Activated CD4-positive, alpha-beta T cell treated with anti-CD3 and anti-CD28 coated beads, Interleukin-2, amount 10 ng/mL, durations not matched to agents 24 days and 14 days (primary cell): ENCODE measurements at regions not wholly inside any gene's neighbourhood (a gene's known extent, or its start where the extent isn't known, plus 50 kb on each side); places are given as distances from the start of the nearest gene placed in this dataset.
"Not testable (repeated sequence)": the region's sequence is repeated elsewhere in the genome, so short reads cannot be mapped to it uniquely, and the experiment has no call there.

Source experiments
- DNase-seq: peaks from one replicate; pipeline ENCODE4 v3.0.0; 2022
- H3K27ac Mint-ChIP-seq: one replicate; pipeline ENCODE4 v1.8.0; 2022; ENCODE audit warnings: mild to moderate bottlenecking, mixed read lengths
- H3K27me3 Mint-ChIP-seq: one replicate; pipeline ENCODE4 v1.8.0; 2022; ENCODE audit warnings: mixed read lengths
- H3K36me3 Mint-ChIP-seq: one replicate; pipeline ENCODE4 v1.8.0; 2022; ENCODE audit warnings: low read depth, mild to moderate bottlenecking, mixed read lengths
- H3K4me1 Mint-ChIP-seq: one replicate; pipeline ENCODE4 v1.8.0; 2021; ENCODE audit warnings: mixed read lengths
- H3K4me3 Mint-ChIP-seq: one replicate; pipeline ENCODE4 v1.8.0; 2022; ENCODE audit warnings: mild to moderate bottlenecking, moderate library complexity, mixed read lengths
- H3K9me3 Mint-ChIP-seq: one replicate; pipeline ENCODE4 v1.8.0; 2021; ENCODE audit warnings: mixed read lengths
- intact Hi-C: fragments of 100-400 bp; cut with micrococcal nuclease; formaldehyde crosslinking; loops from one replicate; pipeline ENCODE4 v1.15.1; 2023

DNA sequence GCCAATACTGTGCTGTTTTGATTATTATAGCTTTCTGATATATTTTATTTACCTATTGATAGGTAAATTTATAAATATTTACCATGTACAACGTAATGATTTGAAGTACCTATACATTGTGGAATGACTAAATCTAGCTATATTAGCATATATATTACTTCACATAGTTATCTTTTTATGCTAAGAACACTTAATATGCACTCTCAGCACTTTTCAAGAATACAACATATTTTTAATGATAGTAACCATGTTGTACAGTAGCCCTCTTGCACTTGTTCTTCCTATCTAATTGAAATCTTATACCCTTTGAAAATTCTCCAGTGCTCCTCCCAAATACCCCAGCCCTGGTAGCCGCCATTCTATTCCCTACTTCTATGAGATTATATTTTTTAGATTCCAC, 604.0 kb upstream of the KIF2B start:
- no peak overlapping the region for H3K27ac Mint-ChIP-seq
- no peaks in the 10 kb centered on the region for H3K36me3 Mint-ChIP-seq
- H3K4me1 Mint-ChIP-seq: no peaks in the 10 kb centered on the region
- H3K9me3 Mint-ChIP-seq: peaks cover 16% of the 10 kb centered on the region
- H3K27me3 Mint-ChIP-seq: no peaks in the 10 kb centered on the region
- intact Hi-C loops: no loop called here
- no peak for DNase-seq
- no peak overlapping the region for H3K4me3 Mint-ChIP-seq

DNA sequence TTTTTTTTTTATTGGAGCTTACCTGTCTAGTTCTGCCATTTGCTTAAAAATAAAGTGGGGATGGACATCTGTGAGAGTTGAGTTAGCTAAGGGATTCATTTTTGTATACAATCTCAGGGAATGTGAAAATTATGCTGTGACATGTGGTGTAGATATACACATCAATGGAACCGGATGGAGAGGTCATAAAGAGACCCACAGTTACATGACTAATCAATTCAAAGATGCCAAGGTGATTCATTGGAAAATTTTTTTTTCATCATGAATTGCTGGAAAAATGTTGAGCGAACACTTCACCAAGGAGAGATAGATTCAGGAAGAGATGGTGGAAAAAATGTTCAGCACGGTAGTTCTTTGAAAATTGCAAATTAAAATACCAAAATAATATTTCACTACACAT, 605.4 kb upstream of the KIF2B start:
- Mint-ChIP-seq H3K4me1 (no peaks in the 10 kb centered on the region), H3K9me3 (peaks cover 12% of the 10 kb centered on the region), H3K36me3 (no peaks in the 10 kb centered on the region), H3K27ac (no peak overlapping the region), H3K27me3 (no peaks in the 10 kb centered on the region), H3K4me3 (no peak overlapping the region)
- intact Hi-C loops: no loop called here
- DNase-seq: no peak

DNA sequence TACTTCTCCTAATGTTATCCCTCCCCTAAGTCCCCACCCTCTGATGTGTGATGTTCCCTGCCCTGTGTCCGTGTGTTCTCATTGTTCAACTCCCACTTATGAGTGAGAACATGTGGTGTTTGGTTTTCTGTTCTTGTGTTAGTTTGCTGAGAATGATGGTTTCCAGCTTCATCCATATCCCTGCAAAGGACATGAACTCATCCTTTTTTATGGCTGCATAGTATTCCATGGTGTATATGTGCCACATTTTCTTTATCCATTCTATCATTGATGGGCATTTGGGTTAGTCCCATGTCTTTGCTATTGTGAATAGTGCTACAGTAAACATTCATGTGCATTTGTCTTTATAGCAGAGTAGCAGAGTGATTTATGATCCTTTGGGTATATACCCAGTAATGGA, 613.8 kb upstream of the KIF2B start:
- H3K27ac Mint-ChIP-seq, intact Hi-C loops, DNase-seq, H3K27me3 Mint-ChIP-seq, H3K9me3 Mint-ChIP-seq, H3K4me1 Mint-ChIP-seq, H3K4me3 Mint-ChIP-seq, H3K36me3 Mint-ChIP-seq: not testable (repeated sequence)

DNA sequence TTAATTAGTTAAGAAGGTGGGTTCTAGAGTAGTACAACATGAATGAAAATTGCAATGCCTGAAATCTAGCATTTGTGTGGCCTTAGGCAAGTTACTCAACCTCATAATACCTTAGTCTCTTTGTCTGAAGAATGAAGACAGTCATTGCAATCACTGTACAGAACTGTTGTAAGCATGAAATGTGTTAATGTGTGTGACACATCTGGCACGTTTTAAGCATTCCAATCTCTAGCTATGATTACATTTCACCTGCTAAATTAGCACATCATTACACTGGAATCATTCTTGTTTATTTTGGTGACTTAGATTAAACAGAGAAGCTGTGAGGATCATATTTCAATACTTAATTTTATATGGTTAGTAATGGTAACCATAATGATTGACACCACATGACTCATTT, 629.7 kb upstream of the KIF2B start:
- Mint-ChIP-seq H3K27ac (no peak overlapping the region), H3K9me3 (peaks cover 4% of the 10 kb centered on the region)

DNA sequence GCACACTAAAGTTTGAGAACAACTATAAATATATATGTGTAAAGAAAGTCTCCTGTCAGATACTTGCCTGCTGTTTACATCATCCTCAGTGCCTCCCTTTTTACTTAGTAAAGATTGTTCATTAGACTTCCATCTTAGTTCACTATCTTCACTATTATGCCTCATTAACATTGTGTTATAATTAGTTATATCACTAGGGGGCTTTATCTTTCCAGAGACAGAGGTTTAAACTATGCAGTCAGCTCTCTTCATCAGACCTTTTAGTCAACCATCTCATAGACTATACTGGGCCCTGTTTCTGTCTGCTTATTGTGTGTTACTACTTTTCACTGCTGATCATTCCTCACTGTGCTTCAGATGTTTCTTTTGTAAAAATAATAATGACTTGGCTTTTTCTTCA, 630.8 kb upstream of the KIF2B start:
- Mint-ChIP-seq H3K36me3 (no peaks in the 10 kb centered on the region), H3K9me3 (no peaks in the 10 kb centered on the region), H3K4me1 (no peaks in the 10 kb centered on the region), H3K4me3 (no peak overlapping the region), H3K27ac (no peak overlapping the region), H3K27me3 (no peaks in the 10 kb centered on the region)
- intact Hi-C loops: no loop called here
- no peak for DNase-seq

More for the DNA sequence above, 629.7 kb upstream of the KIF2B start:
- Mint-ChIP-seq H3K4me3 (no peak overlapping the region), H3K36me3 (no peaks in the 10 kb centered on the region), H3K27me3 (no peaks in the 10 kb centered on the region), H3K4me1 (no peaks in the 10 kb centered on the region)
- intact Hi-C loops: no loop called here
- DNase-seq: no peak

DNA sequence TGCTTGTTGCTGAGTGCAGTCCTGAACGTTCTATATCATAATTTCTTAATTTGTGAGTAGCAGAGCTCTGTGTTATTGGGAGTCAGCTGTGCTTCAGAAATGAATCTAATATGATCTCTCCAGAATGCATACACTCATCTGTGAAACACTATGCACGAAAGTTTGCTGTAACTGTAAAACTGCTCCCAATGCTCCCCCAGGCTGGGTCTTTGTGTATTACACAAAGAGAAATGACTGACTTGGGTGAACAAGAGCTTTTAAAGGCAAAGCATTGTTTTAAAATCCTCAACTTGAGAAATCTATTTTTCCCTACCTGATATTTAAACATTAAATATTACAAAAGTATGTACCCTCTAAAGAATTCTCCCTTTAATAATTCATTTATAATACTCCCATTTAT, 636.7 kb upstream of the KIF2B start:
- H3K27me3 Mint-ChIP-seq: no peaks in the 10 kb centered on the region
- H3K27ac Mint-ChIP-seq: no peak overlapping the region
- no peaks in the 10 kb centered on the region for H3K36me3 Mint-ChIP-seq
- intact Hi-C loops: no loop called here
- H3K9me3 Mint-ChIP-seq: no peaks in the 10 kb centered on the region
- H3K4me1 Mint-ChIP-seq: no peaks in the 10 kb centered on the region
- DNase-seq: no peak
- no peak overlapping the region for H3K4me3 Mint-ChIP-seq

DNA sequence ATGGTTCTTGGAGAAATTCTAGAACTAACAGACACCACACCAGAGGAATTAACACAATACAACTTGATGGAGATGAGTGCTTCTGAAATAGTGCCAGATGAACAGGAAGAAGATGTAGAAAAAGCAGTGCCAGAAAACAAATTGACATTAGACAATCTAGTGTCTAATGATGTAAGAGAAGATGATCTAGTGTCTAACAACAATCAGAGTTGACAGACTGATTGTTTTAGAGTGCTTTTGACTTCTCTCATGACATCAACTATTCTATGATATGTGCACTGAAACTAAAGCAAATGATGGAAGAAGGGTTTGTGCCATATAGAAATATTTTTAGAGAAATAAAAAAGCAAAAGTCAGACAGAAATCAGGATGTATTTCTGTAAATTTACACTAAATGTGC, 646.1 kb upstream of the KIF2B start:
- H3K9me3 Mint-ChIP-seq: no peaks in the 10 kb centered on the region
- H3K4me3 Mint-ChIP-seq: no peak overlapping the region
- no peaks in the 10 kb centered on the region for H3K4me1 Mint-ChIP-seq
- no peak for DNase-seq
- no peaks in the 10 kb centered on the region for H3K27me3 Mint-ChIP-seq
- H3K36me3 Mint-ChIP-seq: no peaks in the 10 kb centered on the region
- intact Hi-C loops: no loop called here
- H3K27ac Mint-ChIP-seq: no peak overlapping the region

DNA sequence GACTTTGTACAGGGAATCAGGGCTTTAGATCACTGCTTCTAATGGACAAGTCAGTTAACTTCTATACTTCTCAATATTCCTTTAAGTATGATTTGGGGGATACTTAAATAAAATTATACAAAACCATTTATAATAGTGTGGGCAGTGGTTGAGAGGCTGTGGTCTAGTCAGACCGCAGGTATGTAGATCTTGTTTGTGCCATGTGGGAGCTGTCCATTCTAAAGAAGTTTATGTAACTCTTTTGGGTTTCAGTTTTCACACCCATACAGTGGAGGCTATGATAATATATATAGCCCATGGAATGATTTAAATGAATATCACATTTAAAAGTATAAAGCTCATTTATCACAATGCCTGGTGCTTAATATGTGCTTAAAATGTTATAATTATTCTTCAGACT, 654.3 kb upstream of the KIF2B start:
- no peaks in the 10 kb centered on the region for H3K4me1 Mint-ChIP-seq
- H3K27me3 Mint-ChIP-seq: no peaks in the 10 kb centered on the region
- no peaks in the 10 kb centered on the region for H3K9me3 Mint-ChIP-seq

DNA sequence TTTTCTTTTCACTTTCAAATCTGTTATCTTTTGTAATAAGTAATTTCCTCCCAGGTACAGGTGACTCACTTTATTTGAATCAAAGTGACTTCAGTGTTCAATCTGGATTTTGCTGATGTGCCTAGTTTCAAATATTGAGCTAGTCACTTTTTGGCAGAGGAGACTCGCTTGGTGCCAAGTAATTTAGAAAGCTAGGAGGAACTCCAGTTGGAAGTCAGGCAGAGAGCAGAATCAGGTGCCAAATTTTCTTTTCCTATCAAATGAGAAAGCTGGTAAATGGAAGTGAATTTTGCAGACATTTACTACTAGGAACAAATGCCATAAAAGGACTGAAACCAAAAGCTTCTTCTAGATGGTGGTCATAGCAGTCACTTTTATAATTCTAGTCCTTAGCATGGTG, 656.0 kb upstream of the KIF2B start:
- Mint-ChIP-seq H3K27ac (no peak overlapping the region), H3K4me3 (no peak overlapping the region), H3K4me1 (no peaks in the 10 kb centered on the region), H3K9me3 (no peaks in the 10 kb centered on the region), H3K36me3 (no peaks in the 10 kb centered on the region), H3K27me3 (no peaks in the 10 kb centered on the region)
- intact Hi-C loops: no loop called here
- DNase-seq: no peak

More for the DNA sequence above, 654.3 kb upstream of the KIF2B start:
- intact Hi-C loops: no loop called here
- H3K36me3 Mint-ChIP-seq: no peaks in the 10 kb centered on the region
- no peak overlapping the region for H3K27ac Mint-ChIP-seq
- DNase-seq: no peak
- no peak overlapping the region for H3K4me3 Mint-ChIP-seq

DNA sequence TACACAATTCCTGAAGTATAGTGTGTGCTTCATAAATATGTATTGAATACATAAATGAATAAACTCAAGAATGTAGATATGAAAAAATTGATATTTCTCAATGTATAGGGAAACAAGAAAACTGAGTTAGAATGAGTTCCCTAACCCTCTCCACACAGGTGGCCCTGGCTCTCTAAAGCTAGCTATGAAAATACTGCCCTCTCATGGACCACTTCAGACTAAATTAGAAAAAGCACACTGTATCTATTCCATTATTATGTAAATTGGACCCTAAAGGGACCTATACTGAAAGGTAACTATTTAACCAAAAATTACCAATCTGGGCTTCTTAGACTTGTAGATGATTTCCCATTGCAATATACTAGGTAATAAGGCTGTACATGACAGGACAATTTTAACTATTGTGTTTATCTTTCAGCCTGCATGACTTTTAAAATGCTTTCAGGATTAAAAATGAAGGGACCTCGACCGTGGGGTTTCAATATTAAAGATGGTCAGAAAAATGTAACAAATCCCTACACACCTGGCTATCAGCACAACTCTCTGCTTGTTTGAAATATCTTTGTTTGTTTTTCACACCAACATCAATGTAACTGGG, 672.5 kb upstream of the KIF2B start:
- no peaks in the 10 kb centered on the region for H3K36me3 Mint-ChIP-seq
- H3K27ac Mint-ChIP-seq: no peak overlapping the region
- no peak for DNase-seq
- H3K27me3 Mint-ChIP-seq: no peaks in the 10 kb centered on the region
- H3K4me3 Mint-ChIP-seq: no peak overlapping the region
- intact Hi-C loops: no loop called here
- no peaks in the 10 kb centered on the region for H3K4me1 Mint-ChIP-seq
- no peaks in the 10 kb centered on the region for H3K9me3 Mint-ChIP-seq

DNA sequence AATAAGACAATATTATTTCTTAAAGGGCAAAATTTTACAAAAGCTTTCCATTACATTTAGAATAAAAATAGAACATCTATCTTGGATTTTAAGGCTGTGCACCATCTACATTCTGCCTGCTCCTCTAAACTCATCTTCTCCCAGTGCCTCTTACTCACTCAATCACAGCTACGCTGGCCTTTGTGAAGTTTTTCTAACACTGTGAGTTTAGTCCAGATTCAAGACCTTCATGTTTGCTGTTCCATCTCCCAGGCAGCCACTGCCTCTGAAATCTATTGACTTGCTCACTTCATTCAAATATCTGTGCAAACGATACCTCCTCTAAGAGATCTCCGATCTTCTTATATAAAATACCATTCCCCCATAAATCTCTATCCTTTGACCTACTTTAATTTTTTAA, 673.4 kb upstream of the KIF2B start:
- Mint-ChIP-seq H3K27ac (no peak overlapping the region), H3K4me3 (no peak overlapping the region), H3K9me3 (no peaks in the 10 kb centered on the region), H3K27me3 (no peaks in the 10 kb centered on the region), H3K4me1 (no peaks in the 10 kb centered on the region), H3K36me3 (no peaks in the 10 kb centered on the region)
- intact Hi-C loops: no loop called here
- no peak for DNase-seq

DNA sequence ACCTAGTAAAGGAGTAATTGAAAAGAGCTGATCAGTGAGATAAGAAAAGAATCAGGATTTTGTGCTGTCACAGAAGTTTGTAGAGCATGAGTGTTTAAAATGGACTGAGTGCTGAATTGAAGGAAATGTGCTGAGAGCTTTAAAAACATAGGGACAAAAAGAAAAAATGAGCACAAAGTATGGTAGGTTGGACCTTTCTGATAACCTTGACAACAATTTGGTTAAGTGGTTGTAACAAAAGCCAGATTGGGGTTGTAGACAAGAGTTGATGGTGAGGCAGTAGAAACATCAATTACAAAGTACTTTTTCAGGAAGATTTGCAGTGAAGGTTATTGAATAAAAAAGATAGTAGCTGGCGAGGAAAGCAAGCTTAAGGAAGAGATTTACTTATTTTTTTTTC, 674.7 kb upstream of the KIF2B start:
- H3K4me3 Mint-ChIP-seq: no peak overlapping the region
- no peaks in the 10 kb centered on the region for H3K36me3 Mint-ChIP-seq
- intact Hi-C loops: no loop called here
- no peak overlapping the region for H3K27ac Mint-ChIP-seq
- H3K9me3 Mint-ChIP-seq: no peaks in the 10 kb centered on the region
- H3K27me3 Mint-ChIP-seq: no peaks in the 10 kb centered on the region
- DNase-seq: no peak
- no peaks in the 10 kb centered on the region for H3K4me1 Mint-ChIP-seq

DNA sequence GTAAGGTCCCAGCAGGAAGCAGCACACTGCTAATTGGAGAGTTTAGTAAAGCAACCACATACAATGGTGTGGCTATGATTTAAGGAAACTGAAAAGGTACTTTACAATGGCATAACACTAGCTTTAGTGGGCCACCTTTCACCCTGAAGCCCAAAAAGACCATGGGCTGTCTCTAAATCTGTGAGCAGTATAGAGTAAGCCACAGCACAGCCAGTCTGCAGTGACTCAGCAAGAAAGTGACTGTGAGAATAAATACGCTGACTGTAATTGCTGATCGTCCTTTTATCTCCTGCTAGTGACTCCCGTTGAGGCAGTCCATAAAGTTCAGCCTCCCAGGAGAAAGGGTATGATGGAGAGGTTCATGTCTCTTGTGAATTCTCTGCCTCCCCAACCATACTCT, 679.8 kb upstream of the KIF2B start:
- no peaks in the 10 kb centered on the region for H3K36me3 Mint-ChIP-seq
- intact Hi-C loops: no loop called here
- no peak for DNase-seq
- no peaks in the 10 kb centered on the region for H3K9me3 Mint-ChIP-seq
- H3K4me3 Mint-ChIP-seq: no peak overlapping the region
- no peak overlapping the region for H3K27ac Mint-ChIP-seq
- no peaks in the 10 kb centered on the region for H3K4me1 Mint-ChIP-seq
- H3K27me3 Mint-ChIP-seq: no peaks in the 10 kb centered on the region

DNA sequence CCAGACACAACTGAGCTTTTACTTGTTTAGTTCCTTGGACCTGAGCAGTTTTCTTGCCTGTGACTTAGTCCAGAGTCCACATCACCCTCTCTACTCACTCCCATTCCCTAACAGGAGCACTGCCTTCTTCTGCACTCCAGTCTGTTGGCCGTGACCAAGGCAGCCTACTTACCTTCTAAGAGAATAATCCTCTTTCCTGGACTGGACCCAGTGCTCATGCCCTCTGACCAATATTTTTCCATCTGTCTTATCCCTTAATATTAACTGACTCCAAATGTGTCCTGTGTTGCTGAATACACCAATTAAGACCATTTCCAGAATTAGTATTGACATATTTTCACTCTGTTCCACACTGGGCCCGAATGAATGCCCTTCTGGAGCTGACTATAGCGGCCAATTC, 681.0 kb upstream of the KIF2B start:
- no peak overlapping the region for H3K27ac Mint-ChIP-seq
- no peaks in the 10 kb centered on the region for H3K4me1 Mint-ChIP-seq
- intact Hi-C loops: no loop called here
- no peaks in the 10 kb centered on the region for H3K9me3 Mint-ChIP-seq
- DNase-seq: no peak
- H3K4me3 Mint-ChIP-seq: no peak overlapping the region
- H3K36me3 Mint-ChIP-seq: no peaks in the 10 kb centered on the region
- no peaks in the 10 kb centered on the region for H3K27me3 Mint-ChIP-seq

DNA sequence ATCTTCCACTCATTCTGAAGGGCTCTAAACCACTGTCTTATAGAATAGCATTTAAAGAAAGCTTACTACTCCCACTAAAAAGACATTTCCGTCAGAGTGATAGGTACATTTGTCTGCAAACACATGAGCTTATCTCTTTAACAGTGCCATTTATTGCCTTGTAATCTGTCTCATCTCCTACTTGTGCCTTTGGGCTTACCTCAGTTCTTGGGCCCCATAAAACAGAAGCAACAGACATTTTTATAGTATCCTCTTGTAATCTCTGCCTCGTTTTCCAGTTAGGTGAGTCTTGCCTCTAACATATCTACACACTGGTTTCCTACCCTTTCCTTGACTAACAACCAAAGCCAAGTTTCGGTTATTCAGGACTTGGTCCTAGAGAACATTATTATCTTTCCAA, 681.4 kb upstream of the KIF2B start:
- intact Hi-C loops: no loop called here
- H3K36me3 Mint-ChIP-seq: no peaks in the 10 kb centered on the region
- no peaks in the 10 kb centered on the region for H3K9me3 Mint-ChIP-seq
- H3K4me3 Mint-ChIP-seq: no peak overlapping the region
- H3K27ac Mint-ChIP-seq: no peak overlapping the region
- no peak for DNase-seq
- no peaks in the 10 kb centered on the region for H3K27me3 Mint-ChIP-seq
- no peaks in the 10 kb centered on the region for H3K4me1 Mint-ChIP-seq
